D721Med (cell line): ENCODE measurements at regions not wholly inside any gene's neighbourhood (a gene's known extent, or its start where the extent isn't known, plus 50 kb on each side); places are given as distances from the start of the nearest gene placed in this dataset.

Experiments used
- DNase-seq: peaks from one replicate; pipeline ENCODE4 v3.0.0; 2011; ENCODE audit warnings: low spot score; ENCODE audit not compliant: insufficient read length
- FAIRE-seq: peaks from 2 replicates; lab custom pipeline; 2011; peaks lifted over from hg19 to GRCh38; lab: Jason Lieb, UNC
- CTCF ChIP-seq: IDR thresholded peaks from 2 replicates; pipeline ENCODE4 v1.5.1; 2012; ENCODE audit warnings: mild to moderate bottlenecking, control low read depth; ENCODE audit not compliant: insufficient read depth; ENCODE audit errors: missing control alignments

GRCh38 chr17:33526717-33527116, 233.6 kb upstream of the ASIC2 start:
- no peak for TF ChIP-seq CTCF
- no peak for FAIRE-seq
- DNase-seq = no peak

DNA sequence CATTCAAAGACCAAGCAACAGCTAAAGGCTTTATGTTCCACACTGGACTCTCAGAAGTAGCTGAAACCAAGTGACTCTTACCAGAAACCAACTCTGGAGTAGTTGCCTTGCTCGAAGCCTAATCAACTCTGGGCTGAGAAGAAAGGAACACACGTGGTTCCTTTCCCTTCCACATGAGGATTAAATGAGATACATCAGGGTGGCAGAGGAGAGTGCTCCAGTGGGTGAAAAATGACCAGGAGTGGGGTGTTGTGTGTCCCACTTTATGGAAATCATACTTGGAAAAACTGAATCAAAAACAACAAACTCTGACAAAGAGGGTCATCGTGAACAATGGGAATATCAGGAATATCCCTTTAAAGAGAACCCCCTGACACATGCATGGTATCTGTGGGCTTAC, 234.2 kb upstream of the ASIC2 start:
- DNase-seq (no peak), FAIRE-seq (no peak)
- no peak for TF ChIP-seq CTCF

DNA sequence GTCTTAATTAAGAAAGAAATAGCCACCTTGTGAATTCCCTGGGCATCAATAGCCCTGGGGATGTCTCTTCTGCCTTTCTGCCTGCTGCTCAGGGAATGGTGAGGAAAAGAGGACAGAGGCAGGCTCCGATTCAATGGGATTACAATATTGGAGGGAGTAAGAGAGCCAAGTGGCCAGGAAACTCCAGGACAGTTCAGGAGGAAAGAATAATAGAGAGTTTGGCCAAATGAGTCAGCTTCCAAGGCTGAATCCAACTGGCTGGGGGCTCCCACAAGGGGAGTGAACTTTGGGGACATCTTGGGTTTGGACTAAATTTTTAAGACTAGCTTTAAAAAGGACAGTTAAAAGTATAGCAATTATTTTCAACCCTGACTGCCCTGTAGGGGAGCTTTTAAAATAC, 235.8 kb upstream of the ASIC2 start:
- FAIRE-seq = no peak

GRCh38 chr17:33529816-33530215, 236.7 kb upstream of the ASIC2 start:
- no peak for DNase-seq
- no peak for TF ChIP-seq CTCF
- no peak for FAIRE-seq

More for the DNA sequence above, 235.8 kb upstream of the ASIC2 start:
- TF ChIP-seq CTCF = no peak
- no peak for DNase-seq

DNA sequence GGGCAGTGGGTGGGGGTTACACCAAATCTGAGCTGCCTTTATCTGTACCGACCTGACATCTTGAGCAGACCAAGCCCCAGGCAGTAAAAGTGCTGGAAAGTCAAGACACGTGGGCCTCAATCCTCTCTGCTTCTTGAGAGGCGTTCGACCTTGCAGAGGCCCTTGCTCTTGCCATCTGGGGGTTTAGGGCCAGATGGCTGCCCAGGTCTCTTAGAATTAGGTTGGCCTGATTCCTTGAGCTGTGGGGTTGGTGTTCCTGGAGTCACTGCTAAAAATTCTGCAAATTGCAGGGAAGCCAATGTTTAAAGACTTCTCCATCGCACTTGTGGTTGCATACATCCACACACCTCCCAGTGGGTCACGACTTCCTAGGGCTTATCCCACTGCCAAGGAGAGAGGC, 238.2 kb upstream of the ASIC2 start:
- TF ChIP-seq CTCF = no peak
- FAIRE-seq (no peak), DNase-seq (no peak)

- DNase-seq (no peak), FAIRE-seq (no peak)
- no peak for TF ChIP-seq CTCF
Observed at GRCh38 chr17:33534087-33534486, 241.0 kb upstream of the ASIC2 start.

DNA sequence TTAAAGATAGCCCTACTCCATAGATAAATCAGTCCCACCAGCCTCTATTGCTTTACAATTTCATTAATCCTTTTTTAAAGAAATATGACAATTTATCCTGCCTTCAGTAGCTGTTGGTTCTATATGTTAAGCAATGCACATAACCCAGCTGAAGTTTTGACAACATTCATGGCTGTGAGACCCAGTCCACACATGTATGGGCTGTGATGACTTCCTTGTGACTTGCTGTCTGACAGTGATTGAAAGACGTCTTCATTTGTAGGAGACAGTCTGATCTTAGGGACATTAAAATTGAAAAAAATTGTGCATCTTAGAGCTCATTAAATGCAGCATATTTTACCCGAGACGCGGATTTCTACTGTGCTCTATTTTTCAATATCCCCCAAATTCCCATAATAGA, 252.0 kb upstream of the ASIC2 start:
- no peak for FAIRE-seq
- no peak for DNase-seq
- no peak for TF ChIP-seq CTCF
